SH-SY5Y (cell line): ENCODE measurements at regions not wholly inside any gene's neighbourhood (a gene's known extent, or its start where the extent isn't known, plus 50 kb on each side); places are given as distances from the start of the nearest gene placed in this dataset.

Experiments
- GATA2 ChIP-seq: IDR thresholded peaks from 2 replicates; pipeline ENCODE4 v1.6.1; 2011; ENCODE audit warnings: mild to moderate bottlenecking, low read depth, low read length
- GATA3 ChIP-seq: IDR thresholded peaks from 2 replicates; pipeline ENCODE4 v1.6.1; 2011; ENCODE audit warnings: low read depth, mild to moderate bottlenecking, low read length, moderate library complexity

DNA sequence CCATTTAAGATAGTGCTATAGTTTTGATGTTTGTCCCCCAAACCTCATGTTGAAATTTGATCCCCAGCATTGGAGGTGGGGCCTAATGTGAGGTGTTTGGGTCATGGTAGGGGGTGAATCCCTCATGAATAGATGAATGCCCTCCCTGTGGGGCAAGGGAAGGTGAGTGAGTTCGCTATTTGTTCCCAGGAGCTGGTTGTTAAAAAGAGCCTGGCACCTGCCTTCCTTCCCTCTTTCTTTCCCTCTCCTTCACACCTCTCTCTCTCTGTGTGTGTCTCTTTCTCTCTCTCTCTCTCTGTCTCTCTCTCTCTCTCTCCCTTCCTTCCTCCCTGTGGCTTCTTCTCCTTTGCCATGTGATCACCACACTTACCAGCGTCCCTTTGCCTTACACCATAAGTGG is 160.7 kb downstream of the AASDH start:
- TF ChIP-seq GATA2 (no peak), GATA3 (no peak)

DNA sequence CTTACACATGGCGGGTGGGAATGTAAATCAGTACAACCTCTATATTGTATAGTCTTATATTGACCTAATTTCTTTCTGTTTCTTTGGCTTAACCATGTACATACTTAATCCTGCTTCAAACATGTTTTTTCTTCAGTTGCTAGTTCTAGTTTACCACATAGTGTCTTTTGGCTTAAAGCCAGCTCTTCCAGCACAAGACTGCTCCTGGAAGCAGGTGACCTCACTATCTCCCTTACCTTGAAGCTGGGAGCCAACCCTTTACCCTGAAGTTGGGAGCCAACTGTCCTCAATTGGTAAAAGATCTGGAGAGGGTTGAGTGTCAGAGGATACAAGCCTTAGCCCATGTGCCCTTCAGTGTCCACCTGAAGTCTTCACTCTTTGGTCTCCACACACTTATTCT is 162.7 kb downstream of the AASDH start:
- TF ChIP-seq GATA2 (no peak), GATA3 (no peak)

DNA sequence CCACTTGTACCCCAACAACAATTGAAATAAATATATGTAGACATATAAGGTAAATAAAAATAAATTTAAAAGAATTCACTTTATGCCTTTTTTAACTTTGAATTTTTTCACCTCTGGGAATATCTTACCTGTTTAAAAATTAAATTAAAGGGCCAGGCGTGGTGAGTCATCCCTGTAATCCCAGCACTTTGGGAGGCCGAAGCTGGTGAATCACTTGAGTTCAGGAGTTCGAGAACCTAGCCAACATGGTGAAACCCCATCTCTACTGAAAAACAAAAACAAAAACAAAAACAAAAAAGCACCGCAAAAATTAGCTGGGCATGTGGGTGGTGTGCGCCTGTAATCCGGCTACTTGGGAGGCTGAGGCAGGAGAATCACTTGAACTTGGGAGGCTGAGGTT is 164.8 kb downstream of the AASDH start:
- TF ChIP-seq GATA3 (no peak), GATA2 (no peak)

DNA sequence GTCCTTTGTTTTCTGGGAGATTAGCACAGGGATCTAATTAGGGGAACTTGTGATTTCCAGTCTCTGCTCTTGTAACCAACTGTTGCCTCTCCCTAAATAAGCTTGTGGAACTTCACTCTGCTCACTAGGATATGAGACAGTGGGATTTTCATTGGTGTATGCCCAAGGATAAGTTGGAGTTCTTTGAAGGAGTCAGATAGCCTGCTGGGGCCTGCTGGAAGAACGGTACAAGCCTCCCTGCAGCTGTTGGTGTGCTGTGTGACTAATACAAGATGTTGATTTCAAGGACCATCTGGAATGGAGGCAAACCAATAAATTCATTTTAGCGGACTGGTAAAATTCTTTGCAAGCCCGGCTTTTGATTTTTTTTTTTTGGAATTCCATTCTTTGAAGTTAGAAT is 167.0 kb downstream of the AASDH start:
- TF ChIP-seq GATA3 (no peak), GATA2 (no peak)

DNA sequence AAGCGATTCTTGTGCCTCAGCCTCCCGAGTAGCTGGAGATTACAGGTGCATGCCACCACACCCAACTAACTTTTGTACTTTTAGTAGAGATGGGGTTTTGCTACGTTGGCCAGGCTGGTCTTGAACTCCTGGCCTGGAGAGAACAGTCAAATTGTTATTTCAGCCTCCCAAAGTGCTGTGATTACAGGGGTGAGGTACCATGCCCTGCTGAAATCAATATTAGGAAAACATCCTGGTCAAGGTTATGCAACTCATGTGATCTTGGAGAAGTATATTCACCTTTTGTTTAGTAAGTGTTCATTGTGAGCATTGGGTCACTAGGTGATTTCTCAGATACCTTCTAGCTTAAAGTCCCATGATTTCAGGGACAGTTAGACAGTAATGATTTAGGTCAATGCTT is 167.8 kb downstream of the AASDH start:
- TF ChIP-seq GATA2 (no peak), GATA3 (no peak)

DNA sequence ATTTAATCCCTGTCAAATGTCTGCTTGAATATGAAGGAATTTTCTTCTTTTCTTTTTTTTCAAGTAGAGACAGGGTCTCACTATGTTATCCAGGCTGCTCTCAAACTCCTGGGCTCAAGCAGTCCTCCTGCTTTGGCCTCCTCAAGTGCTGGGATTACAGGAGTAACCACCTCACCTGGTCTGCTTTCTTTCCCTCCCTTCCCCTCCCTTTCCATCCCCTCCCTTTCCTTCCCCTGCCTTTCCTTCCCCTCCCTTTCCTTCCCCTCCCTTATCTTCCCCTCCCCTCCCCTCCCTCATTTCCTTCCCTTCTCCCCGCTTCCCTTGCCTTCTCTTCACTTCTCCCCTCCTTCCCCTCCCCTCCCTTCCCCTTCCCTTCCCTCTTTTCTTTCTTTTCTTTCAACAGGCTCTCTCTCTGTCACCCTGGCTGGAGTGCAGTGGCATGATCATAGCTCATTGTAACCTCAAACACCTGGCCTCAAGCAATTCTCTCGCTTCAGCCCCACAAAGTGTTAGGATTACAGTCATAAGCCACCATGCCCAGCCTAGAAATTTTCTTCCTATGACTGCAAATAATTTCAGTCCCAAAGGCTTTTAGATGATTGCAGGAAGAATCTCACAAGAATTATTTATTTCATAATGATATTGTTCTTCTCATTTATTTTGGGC is 168.9 kb downstream of the AASDH start:
- TF ChIP-seq GATA3 (no peak), GATA2 (no peak)

DNA sequence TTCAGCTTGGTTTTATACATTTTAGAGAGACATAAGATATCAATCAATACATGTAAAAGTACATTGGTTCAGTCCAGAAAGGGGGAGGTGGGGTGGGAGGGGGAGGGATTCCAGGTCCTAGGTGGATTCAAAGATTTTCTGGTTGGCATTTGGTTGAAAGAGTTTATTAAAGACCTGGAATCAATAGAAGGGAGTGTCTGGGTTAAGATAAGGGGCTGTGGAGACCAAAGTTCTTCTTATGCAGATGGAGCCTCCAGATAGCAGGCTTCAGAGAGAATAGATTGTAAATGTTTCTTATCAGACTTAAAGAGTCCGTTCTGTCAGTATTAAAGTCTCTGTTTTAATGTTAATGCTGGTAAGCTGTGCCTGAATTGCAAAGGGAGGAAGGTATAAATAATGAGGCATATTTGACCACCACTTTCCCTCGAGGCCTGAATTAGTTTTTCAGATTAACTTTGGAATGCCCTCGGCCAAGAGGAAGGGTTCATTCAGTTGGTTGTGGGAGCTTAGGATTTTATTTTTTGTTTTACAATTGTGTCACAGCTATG is 169.9 kb downstream of the AASDH start:
- TF ChIP-seq GATA3 (no peak), GATA2 (no peak)

DNA sequence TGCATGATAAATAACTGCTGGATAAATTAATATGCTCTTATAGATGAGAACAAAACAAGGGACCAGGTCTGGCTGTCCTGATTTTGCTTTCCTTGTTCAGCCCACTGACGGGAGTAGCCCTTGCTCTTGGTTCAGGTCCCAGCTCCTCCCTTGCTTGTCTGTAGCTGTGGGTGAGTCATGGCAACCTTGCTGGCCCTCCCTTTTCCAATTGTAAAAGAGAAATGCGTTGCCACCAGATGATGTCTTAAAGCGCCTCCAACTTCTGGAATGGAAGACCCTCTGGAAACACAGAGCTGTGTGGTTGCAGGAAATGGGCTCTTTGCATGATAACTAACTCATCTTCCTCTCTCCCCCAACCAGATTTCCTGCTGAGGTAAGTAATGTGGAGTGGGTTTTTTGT is 171.4 kb downstream of the AASDH start:
- TF ChIP-seq GATA3 (no peak), GATA2 (no peak)

DNA sequence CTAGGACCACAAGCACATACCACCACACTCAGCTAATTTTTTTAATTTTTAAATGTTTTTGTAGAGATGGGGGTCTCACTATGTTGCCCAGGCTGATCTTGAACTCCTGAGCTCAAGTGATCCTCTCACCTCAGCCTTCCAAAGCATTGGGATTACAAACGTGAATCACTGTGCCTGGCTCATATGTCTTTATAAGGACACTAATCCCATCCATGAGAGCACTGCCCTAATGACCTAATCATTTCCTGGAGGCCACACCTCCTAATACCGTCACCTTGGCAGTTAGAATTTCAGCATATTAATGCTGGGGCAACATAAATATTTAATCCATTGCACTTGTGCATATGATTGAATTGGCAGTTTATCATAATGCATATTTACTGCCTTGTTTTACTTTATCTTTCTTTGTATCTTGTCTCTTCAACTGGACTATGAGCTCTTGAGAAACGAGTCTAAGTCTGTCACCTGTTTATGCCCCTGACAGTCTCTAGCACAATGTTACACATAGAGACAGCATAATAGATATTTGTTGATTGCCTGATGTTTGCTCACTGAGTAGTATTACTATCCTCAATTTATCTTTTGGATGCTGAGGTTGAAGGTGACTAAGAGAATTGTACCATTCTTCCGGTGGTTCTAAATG is 172.0 kb downstream of the AASDH start:
- TF ChIP-seq GATA2 (no peak), GATA3 (no peak)

DNA sequence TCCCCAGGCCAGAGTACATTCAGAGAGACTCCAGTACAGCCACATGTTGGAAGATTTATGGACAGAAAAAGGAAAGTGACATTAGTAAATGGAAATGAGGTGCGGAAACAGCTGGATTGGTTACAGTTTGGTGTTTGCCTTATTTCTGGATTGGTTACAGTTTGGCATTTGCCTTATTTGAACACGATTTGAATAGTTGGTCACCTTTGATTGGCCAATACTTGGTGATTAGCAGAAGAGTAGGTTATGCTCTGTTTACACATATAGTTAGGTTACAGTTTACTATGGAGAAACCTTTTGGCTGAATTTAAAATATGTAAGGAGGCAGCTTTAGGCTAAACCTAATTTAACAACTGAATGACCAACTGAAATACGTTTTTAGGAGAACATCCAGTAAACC is 173.7 kb downstream of the AASDH start:
- TF ChIP-seq GATA2 (no peak), GATA3 (no peak)

DNA sequence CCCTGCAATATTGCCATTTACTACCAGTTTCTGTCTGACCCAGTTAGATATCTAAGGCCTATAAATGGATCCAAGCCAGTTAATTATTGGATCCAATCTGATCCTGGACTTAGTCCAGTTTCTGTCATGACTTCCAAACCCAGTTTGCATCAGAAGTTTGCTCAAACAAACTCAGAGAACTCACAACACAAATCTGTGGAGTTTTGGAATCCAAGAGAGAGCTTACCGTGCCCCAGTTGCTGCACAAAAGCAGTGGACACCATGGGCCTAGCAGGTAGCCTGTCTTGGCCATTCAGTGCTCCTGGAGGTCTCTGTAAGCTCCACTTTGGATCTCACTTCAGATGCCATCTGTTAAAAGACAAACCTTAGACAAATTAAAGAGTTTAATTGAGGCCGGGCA is 174.5 kb downstream of the AASDH start:
- TF ChIP-seq GATA3 (no peak), GATA2 (no peak)

DNA sequence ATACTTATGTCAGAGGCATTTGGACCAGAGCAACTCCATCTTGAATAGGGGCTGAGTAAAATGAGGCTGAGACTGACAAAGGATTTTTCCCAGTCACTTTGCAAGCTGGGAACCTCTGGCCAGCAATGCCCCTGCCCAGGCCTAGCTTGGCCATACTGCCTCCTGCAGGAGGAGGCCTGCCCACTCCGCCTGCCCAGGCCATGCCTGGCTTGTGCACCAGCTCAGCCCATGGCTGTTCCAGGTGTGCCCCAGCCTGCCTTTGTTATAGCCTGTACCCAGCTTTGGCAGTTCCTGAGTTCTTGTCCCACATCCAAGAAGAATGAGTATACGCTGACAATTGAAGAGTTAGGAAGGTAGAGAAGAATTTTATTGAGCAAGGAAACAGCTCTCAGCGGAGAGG is 176.1 kb downstream of the AASDH start:
- TF ChIP-seq GATA3 (no peak), GATA2 (no peak)

DNA sequence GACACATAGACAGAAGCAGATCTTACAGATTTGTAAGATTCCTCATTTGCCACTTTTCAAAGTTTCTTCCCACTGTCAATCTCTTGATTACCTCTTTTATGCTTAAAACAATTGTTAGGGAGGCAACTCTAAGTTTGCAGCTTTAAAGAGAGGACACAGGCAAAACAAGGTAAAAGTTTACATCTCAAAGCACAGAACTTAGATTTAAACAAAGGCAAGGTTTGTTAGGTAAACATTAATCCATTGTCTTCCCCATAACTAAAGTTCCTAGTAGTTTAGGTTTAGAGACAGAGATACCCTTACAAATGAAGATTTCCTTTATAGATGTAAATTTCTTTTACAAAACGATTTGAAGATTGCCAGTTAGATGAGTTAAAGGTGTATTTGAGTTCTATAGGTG is 176.9 kb downstream of the AASDH start:
- no peak for TF ChIP-seq GATA3
- no peak for TF ChIP-seq GATA2

DNA sequence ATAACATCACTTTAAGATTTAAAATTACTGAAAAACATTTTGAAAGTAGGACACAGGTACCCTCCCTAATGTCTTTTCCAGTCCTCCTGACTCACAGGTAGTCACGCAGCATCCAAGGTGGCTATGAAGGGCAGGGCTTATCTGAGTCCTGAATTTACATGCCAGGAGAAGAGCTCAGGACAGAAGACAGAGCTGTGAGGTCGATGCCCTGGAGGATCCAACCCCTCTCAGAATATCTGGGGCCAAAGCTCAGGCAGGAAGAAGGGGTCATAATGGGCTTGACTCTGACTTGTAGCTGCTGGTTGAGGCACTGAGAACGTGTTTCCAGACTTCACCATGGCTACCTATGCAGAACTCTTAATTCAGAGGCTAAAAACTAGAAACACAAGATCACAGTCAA is 177.5 kb downstream of the AASDH start:
- TF ChIP-seq GATA3 (no peak), GATA2 (no peak)

DNA sequence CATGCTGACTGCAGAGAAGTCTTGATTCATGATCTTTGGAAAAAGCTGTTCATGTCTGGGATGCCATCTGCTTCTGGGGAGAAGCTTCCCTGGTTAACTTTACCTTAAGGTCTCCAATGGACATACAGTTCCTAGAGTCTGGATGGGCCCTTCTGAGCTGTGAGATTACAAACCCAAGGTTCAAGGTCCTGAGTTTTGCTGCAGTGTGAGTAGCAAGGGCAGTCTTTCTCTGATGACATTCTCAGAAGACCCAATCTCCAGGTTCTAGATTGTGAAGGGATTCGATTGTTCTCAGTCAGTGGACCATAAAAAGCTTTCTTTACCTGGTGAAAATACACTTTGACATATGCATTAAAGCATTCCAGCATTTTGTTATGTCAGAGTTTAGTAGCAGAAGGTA is 179.2 kb downstream of the AASDH start:
- TF ChIP-seq GATA2 (no peak), GATA3 (no peak)

DNA sequence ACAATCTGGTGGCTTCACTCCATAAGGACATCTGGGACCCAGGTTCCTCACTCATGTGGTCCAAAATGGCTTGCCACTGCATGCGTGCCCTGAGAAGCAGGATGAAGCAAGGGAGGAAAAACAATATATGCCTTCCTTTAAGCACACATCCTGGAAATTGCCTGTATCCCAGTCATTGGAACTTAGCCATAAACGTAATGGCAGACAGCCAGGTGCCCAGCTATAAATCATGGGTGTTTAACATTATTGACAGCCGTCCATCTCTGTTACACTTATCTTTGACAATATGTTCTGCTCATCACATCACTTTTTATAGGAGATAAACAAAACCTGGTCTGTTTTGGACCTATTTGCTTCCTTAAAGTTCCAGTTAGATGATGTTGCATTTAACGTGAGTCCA is 181.0 kb downstream of the AASDH start:
- TF ChIP-seq GATA3 (no peak), GATA2 (no peak)
